ENCODE measurements at regions not wholly inside any gene's neighbourhood (a gene's known extent, or its start where the extent isn't known, plus 50 kb on each side); places are given as distances from the start of the nearest gene placed in this dataset.

- no peak for TF ChIP-seq EZH2phosphoT487 (IDR thresholded peaks at IDR 0.05; ENCODE audit: low read length)
- TF ChIP-seq CTCF (IDR thresholded peaks at IDR 0.05; ENCODE audit: low read length), result no peak
- TF ChIP-seq EZH2 (optimal IDR thresholded peaks at IDR 0.05; ENCODE audit: low read depth, low read length), result no peak
- Histone ChIP-seq H3K9ac (ENCODE audit: low read length) (no peak overlapping the region), H3K9me2 (replicated peaks; ENCODE audit: insufficient read depth, low read length) (no peaks in the 10 kb centered on the region), H2AFZ (ENCODE audit: low read length) (no peak overlapping the region), H3F3A (ENCODE audit: insufficient read depth, low read length) (no peaks in the 10 kb centered on the region), H3K4me1 (ENCODE audit: low read length) (no peaks in the 10 kb centered on the region), H3K27ac (ENCODE audit: low read length) (no peak overlapping the region), H3K4me2 (ENCODE audit: low read depth, low read length) (no peak overlapping the region), H4K20me1 (ENCODE audit: insufficient read depth, low read length) (no peaks in the 10 kb centered on the region), H3K4me3 (ENCODE audit: low read length) (no peak overlapping the region), H3K9me3 (replicated peaks; ENCODE audit: insufficient read depth, low read length) (no peaks in the 10 kb centered on the region), H3K36me3 (replicated peaks; ENCODE audit: insufficient read depth, low read length) (no peaks in the 10 kb centered on the region), H3K79me2 (ENCODE audit: low read length) (no peaks in the 10 kb centered on the region), H3K27me3 (replicated peaks; ENCODE audit: insufficient read depth, low read length) (no peaks in the 10 kb centered on the region)
- DNase-seq, result no peak
Measured at GRCh38 chrX:143455046-143455445, 62.2 kb downstream of the SPANXN3 start.

- H3K9ac ChIP-seq (ENCODE audit: low read length), result no peak overlapping the region
- H3K27me3 ChIP-seq (replicated peaks; ENCODE audit: insufficient read depth, low read length), result no peaks in the 10 kb centered on the region
- peak overlapping the region; percentile 51 for H3K4me2 ChIP-seq (ENCODE audit: low read depth, low read length)
- no peak overlapping the region for H3K27ac ChIP-seq (ENCODE audit: low read length)
- 0 out of 2 replicates have a peak, but pooled peaks cover 7% of the 10 kb centered on the region for H3K4me1 ChIP-seq (ENCODE audit: low read length)
- H3K9me2 ChIP-seq (replicated peaks; ENCODE audit: insufficient read depth, low read length), result no peaks in the 10 kb centered on the region
- DNase-seq, result peak; percentile 48
- TF ChIP-seq EZH2phosphoT487 (IDR thresholded peaks at IDR 0.05; ENCODE audit: low read length) (no peak), CTCF (IDR thresholded peaks at IDR 0.05; ENCODE audit: low read length) (peak; percentile 71), EZH2 (optimal IDR thresholded peaks at IDR 0.05; ENCODE audit: low read depth, low read length) (no peak)
- no peaks in the 10 kb centered on the region for H3F3A ChIP-seq (ENCODE audit: insufficient read depth, low read length)
- H3K36me3 ChIP-seq (replicated peaks; ENCODE audit: insufficient read depth, low read length), result no peaks in the 10 kb centered on the region
- H4K20me1 ChIP-seq (ENCODE audit: insufficient read depth, low read length), result no peaks in the 10 kb centered on the region
- no peaks in the 10 kb centered on the region for H3K79me2 ChIP-seq (ENCODE audit: low read length)
- H3K4me3 ChIP-seq (ENCODE audit: low read length), result 0 out of 2 replicates have a peak overlapping the region, but pooled peaks have one; percentile 13
- no peaks in the 10 kb centered on the region for H3K9me3 ChIP-seq (replicated peaks; ENCODE audit: insufficient read depth, low read length)
- H2AFZ ChIP-seq (ENCODE audit: low read length), result 0 out of 2 replicates have a peak overlapping the region, but pooled peaks have one; percentile 35
Measured at GRCh38 chrX:143437439-143437838, 79.8 kb downstream of the SPANXN3 start.

- DNase-seq, result no peak
- no peaks in the 10 kb centered on the region for H3K36me3 ChIP-seq (replicated peaks; ENCODE audit: insufficient read depth, low read length)
Measured at GRCh38 chrX:143435916-143436315, 81.4 kb downstream of the SPANXN3 start.

More at GRCh38 chrX:143435916-143436315, 81.4 kb downstream of the SPANXN3 start:
- no peak overlapping the region for H2AFZ ChIP-seq (ENCODE audit: low read length)
- no peaks in the 10 kb centered on the region for H3K79me2 ChIP-seq (ENCODE audit: low read length)
- no peak overlapping the region for H3K4me3 ChIP-seq (ENCODE audit: low read length)
- H3F3A ChIP-seq (ENCODE audit: insufficient read depth, low read length), result no peaks in the 10 kb centered on the region
- H3K9me2 ChIP-seq (replicated peaks; ENCODE audit: insufficient read depth, low read length), result no peaks in the 10 kb centered on the region
- no peak overlapping the region for H3K27ac ChIP-seq (ENCODE audit: low read length)
- H3K9me3 ChIP-seq (replicated peaks; ENCODE audit: insufficient read depth, low read length), result no peaks in the 10 kb centered on the region
- H3K27me3 ChIP-seq (replicated peaks; ENCODE audit: insufficient read depth, low read length), result no peaks in the 10 kb centered on the region
- no peak overlapping the region for H3K9ac ChIP-seq (ENCODE audit: low read length)
- H3K4me1 ChIP-seq (ENCODE audit: low read length), result 0 out of 2 replicates have a peak, but pooled peaks cover 7% of the 10 kb centered on the region
- H3K4me2 ChIP-seq (ENCODE audit: low read depth, low read length), result no peak overlapping the region
- TF ChIP-seq EZH2phosphoT487 (IDR thresholded peaks at IDR 0.05; ENCODE audit: low read length) (no peak), CTCF (IDR thresholded peaks at IDR 0.05; ENCODE audit: low read length) (no peak), EZH2 (optimal IDR thresholded peaks at IDR 0.05; ENCODE audit: low read depth, low read length) (no peak)
- H4K20me1 ChIP-seq (ENCODE audit: insufficient read depth, low read length), result no peaks in the 10 kb centered on the region
